GM18505 (cell line): ENCODE measurements at regions not wholly inside any gene's neighbourhood (a gene's known extent, or its start where the extent isn't known, plus 50 kb on each side); places are given as distances from the start of the nearest gene placed in this dataset.

Experiments used
- ATAC-seq: cut with Tn5 transposase; IDR thresholded peaks from one replicate; pipeline ENCODE4 v1.9.1; 2021; ENCODE audit not compliant: unreplicated experiment
- POLR2A ChIP-seq: IDR thresholded peaks from 4 replicates; pipeline ENCODE4 v1.6.1; 2011; ENCODE audit warnings: borderline replicate concordance; ENCODE audit not compliant: insufficient read depth, insufficient read length; ENCODE audit errors: extremely low read depth

- ATAC-seq = no peak
- no peak for TF ChIP-seq POLR2A
Measured at GRCh38 chr1:39104158-39105060, 78.3 kb downstream of the NDUFS5 start.

DNA sequence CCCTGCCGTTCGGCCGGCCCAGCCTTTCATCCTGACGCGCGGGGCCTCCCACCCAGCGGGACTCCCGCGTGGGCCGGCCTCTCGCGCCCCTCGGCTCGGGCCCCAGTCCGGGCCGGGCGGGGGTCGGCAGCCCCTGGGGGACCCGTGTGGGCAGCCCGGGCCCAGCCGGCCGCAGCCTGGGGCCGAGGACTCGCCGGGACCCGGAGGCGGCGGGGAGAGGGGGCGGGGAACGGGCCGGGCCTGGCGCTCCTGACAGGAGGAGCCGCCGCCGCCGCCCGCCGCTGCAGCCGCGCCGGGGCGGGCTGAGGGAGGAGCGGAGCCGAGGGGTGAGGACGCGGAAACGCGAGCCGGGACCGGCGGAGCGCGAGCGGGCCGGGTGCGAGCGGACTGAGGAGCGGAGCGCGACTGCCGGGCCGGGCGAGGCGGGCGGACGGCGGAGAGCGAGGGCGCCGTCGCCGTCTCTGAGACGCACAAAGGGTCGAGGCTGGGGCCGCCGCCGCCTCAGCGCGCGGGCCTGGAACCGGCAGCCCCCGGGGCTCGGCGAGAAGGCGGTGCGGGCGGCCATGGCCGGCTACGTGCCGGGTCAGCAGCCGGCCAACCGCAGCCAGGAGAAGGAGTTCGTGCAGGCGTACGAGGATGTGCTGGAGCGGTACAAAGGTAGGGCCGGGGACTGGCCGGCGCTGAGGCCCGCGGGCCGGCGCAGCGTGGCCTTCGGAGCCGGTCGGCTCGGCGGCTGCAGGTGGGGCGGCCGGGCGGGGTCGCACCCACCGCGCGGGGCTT, 79.1 kb downstream of the NDUFS5 start:
- peak; percentile 48 for TF ChIP-seq POLR2A
- peak; percentile 36 for ATAC-seq

DNA sequence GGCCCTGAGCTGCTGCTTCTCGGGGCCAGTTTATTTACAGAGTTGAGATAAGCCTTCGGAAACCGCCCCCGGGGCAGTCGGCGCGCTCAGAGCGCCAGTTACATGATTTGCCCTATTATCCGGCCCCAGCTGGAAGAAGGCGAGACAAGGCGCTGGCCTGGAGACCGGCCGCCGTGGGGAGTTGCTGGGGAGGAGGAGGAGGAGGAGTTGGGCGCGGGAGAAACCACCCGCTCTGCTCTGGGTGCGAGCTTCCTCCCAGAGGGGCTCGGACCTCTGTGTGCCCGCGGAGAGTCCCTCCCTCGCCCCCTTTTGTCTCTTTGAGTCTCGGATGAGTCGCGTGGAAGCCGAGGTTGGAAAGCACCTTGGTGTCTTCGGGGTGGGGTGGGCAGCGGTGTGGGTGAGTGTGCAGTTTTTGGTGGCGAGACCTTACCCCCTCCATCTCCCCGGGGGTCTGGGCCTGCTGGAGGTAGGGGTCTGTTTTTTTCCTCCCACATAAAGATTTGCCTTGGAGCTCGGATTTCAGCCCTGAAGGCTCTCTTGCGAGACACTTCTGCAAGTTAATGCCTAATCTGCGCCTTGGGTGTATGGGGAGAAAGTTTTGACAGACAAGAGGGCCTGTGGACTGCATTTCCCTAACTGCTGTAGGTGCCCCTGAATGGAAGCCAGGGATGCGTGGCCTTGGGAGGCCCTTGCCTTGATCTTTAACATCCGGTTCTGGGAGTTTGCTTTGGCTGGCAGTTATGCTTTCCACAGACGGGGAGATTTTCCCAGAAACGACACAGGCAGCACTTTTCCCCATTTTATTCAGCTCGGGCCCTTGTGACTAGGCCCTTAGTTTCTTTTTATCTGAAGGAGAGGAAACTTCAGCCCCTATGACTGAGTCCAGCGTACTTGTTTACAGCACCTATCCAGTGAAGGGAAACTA, 80.0 kb downstream of the NDUFS5 start:
- ATAC-seq = peak; percentile 28
- peak; percentile 9 for TF ChIP-seq POLR2A

- ATAC-seq = no peak
- TF ChIP-seq POLR2A = no peak
Measured at GRCh38 chr1:39106801-39107327, 80.7 kb downstream of the NDUFS5 start.

DNA sequence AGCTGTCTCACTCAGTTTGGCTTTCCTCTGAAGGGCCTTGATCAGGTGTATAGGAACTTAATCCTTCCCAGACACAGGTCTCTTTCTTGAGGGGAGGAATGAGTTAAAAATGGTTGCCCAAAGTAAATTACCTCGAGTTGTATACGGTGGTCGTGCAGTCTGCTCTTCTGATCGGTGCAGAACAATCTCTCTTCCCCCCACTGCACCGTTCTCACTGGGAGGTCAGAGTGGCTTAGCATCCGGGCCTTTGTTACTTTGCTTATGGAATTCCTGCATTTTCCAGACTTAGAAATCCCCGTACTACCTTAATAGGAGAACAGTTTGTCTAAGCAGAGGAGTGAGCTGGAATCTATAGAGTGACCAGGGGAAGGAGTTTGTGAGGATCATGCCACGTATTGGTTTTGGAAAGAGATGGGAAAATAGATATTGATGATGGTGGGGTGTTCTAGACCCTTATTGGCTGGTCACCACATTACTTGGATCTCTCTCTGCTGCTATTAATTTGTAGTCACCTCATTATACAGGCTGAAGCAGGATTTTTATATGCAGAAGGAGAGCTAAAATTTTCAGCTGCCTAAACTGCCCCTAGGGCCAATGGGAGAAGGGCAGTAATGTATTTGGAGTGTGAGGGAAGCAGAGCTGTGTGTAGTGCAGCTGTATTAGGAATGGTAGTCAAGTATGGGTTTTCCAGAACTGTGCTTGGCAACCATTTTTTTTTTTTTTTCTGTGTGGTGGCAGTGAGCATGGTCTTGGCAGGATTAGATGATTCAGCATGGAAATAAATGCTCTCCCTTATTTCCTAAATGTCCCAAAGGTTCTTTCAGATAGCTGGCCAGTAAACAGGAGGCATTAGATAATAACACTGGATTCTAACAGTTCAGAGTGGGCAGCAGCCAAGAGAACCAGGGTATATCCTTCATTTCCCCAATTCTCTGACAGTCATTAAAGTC, 81.5 kb downstream of the NDUFS5 start:
- no peak for ATAC-seq
- TF ChIP-seq POLR2A = no peak

GRCh38 chr1:39109644-39110043, 83.5 kb downstream of the NDUFS5 start:
- ATAC-seq = no peak
- no peak for TF ChIP-seq POLR2A

- no peak for ATAC-seq
Measured at GRCh38 chr1:39110325-39110851, 84.2 kb downstream of the NDUFS5 start.

GRCh38 chr1:39110882-39111281, 84.7 kb downstream of the NDUFS5 start:
- ATAC-seq = no peak
- no peak for TF ChIP-seq POLR2A

More at GRCh38 chr1:39110325-39110851, 84.2 kb downstream of the NDUFS5 start:
- TF ChIP-seq POLR2A = no peak

DNA sequence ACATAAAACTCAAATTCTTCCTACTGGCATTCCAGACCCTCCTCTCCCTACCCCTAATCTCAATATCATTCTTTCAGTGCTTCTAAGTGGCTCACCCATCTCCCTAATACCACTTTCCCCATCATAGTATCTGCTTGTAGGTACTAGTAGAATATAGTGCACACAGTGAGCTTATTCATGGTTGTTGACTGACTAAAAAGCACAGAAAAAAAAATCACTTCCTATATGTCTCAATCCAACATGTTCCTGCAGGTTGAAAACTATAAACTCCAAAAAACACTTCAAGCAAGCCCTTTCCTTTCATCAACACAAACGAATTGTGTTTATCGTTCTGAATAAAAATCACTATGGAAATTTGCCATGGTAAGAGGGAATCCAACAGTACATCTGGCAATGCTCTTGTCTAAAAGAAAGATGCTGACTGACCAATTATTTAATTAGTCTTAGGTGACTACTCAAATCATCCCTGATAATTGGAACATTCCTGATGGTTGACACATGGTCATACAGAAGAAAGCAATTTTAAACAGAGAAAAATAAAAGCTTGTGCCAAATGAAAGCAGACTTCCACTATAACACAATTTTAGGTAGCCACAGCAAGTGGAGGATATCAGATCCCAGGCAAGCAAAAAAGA, 87.1 kb downstream of the NDUFS5 start:
- TF ChIP-seq POLR2A = no peak
- ATAC-seq = no peak

DNA sequence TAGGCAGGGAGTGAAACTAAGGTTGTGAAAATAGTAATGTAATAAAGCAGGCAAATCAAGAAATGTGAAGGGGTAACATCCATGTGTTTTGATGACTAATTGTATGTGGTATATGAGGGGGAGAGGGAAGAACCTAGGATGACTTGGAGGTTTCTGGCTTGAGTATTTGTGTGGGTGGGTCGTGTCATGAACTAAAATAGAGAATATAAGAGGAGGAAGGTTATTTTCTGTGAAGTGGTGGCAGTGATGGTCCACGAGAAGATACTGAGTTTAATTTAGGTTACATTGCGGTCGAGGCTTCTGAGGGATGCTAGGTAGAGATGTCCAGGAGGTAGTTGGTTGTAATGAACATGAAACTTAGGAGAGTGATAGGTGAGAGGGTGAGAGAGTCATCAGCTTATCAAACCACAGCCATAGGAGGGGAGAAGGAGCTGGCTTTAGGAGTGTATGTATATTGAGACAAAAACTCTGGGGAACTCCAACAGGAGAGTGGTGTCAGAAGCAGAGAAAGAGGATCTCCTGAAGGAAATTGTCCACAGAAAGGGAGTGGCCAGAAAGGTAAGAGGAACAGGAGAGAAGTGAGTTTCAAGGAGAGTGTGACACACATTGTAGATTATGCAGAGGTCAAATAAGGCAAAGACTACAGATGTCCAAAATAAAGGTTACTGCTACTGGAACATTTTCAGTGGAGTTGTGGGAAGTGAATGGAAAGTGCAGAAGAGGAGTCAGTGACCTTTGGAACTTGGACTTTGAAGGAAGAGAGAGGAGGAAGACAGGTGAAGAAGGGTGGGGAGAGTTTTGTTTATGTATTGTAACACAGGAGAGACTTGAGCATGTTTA, 89.0 kb upstream of the MACF1 start:
- TF ChIP-seq POLR2A = no peak
- no peak for ATAC-seq
